A549 (cell line): ENCODE measurements at regions not wholly inside any gene's neighbourhood (a gene's known extent, or its start where the extent isn't known, plus 50 kb on each side); places are given as distances from the start of the nearest gene placed in this dataset.

Source experiments
- CTCF ChIP-seq: fragments of >200 bp; sonication (Bioruptor Twin); formaldehyde crosslinking; IDR thresholded peaks from 3 replicates; pipeline ENCODE4 v1.5.1; 2016
- MAFK ChIP-seq: fragments of 450-650 bp; IDR thresholded peaks from 2 replicates; pipeline ENCODE4 v1.6.1; 2014; ENCODE audit not compliant: partially characterized antibody
- REST ChIP-seq: fragments of 200-600 bp; sonication (generic); IDR thresholded peaks from 2 replicates; pipeline ENCODE4 v1.6.1; 2016; ENCODE audit warnings: antibody characterized with exemption, mild to moderate bottlenecking, moderate library complexity

GRCh38 chr14:101223127-101223526 lies 319.6 kb upstream of the RTL1 start:
- TF ChIP-seq MAFK (no peak), CTCF (no peak), REST (no peak)
